ENCODE measurements at regions not wholly inside any gene's neighbourhood (a gene's known extent, or its start where the extent isn't known, plus 50 kb on each side); places are given as distances from the start of the nearest gene placed in this dataset.
"Not testable (repeated sequence)": the region's sequence is repeated elsewhere in the genome, so short reads cannot be mapped to it uniquely, and the experiment has no call there.

DNA sequence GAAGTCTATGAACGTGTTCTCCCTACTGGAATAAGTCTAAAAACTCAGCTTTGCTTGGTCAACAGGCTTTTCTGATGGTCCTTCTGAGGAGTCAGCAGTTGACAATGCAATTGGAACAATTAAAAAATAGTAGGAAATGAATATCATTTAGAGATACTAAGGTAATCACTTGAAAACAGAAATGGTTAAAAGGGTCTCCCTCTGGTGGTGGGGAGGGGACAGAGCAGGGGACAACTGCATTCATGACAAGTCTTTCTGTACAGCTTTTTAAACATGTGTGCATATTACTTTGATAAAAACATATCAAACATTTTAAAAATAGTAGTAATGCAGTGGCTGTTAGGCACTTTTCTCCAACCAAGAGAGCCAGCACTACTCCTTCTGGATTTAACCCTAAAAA, 119.9 kb upstream of the FHIT start:
- TF ChIP-seq, protein P1, sequence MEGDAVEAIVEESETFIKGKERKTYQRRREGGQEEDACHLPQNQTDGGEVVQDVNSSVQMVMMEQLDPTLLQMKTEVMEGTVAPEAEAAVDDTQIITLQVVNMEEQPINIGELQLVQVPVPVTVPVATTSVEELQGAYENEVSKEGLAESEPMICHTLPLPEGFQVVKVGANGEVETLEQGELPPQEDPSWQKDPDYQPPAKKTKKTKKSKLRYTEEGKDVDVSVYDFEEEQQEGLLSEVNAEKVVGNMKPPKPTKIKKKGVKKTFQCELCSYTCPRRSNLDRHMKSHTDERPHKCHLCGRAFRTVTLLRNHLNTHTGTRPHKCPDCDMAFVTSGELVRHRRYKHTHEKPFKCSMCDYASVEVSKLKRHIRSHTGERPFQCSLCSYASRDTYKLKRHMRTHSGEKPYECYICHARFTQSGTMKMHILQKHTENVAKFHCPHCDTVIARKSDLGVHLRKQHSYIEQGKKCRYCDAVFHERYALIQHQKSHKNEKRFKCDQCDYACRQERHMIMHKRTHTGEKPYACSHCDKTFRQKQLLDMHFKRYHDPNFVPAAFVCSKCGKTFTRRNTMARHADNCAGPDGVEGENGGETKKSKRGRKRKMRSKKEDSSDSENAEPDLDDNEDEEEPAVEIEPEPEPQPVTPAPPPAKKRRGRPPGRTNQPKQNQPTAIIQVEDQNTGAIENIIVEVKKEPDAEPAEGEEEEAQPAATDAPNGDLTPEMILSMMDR (conservative IDR thresholded peaks at IDR 0.05; ENCODE audit: low read depth, low read length), result peak; percentile 57
- peak; percentile 15 for DNase-seq (ENCODE audit: low read depth)
- H3K4me3 ChIP-seq (ENCODE audit: low read depth, low read length), result no peak overlapping the region

GRCh38 chr3:61372723-61373122, 121.5 kb upstream of the FHIT start:
- DNase-seq (ENCODE audit: low read depth), result no peak
- H3K4me3 ChIP-seq (ENCODE audit: low read depth, low read length), result no peak overlapping the region
- TF ChIP-seq, protein P1 (conservative IDR thresholded peaks at IDR 0.05; ENCODE audit: low read depth, low read length), result no peak

- peak; percentile 2 for DNase-seq (ENCODE audit: low read depth)
- TF ChIP-seq, protein P1 (conservative IDR thresholded peaks at IDR 0.05; ENCODE audit: low read depth, low read length), result no peak
- H3K4me3 ChIP-seq (ENCODE audit: low read depth, low read length), result no peak overlapping the region
These were observed 127.1 kb upstream of the FHIT start for GRCh38 chr3:61378311-61378710.

DNA sequence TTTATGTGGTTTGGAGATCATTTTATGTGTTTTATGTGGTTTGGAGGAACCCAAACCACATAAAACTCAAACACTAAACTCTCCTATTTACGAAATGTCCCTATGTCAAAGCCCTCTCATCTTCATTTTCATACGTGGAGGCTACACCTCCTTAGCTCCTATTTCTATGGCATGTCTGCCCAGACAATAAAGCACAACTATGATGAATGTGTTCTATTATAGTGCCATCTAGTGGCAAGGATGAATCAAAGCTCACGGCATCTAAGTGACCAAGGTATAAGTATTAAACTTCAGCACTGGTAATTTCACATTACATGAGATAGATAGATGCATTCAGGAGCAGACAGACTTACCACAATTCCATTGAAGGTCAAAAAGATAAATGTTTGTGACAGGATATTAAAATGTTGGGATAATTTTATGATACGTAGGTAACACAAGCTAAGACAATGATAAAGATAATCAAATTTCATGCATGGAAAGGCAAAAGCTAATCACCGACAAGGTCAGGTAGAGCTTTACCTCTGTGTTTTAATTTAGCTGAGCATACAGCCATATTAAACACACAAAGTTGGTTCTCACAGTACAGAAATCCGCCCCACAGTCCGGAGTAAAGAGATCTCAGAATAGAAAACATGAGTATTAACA, 130.6 kb upstream of the FHIT start:
- H3K4me3 ChIP-seq (ENCODE audit: low read depth, low read length), result no peak overlapping the region
- TF ChIP-seq, protein P1 (conservative IDR thresholded peaks at IDR 0.05; ENCODE audit: low read depth, low read length), result peak; percentile 60
- peak; percentile 52 for DNase-seq (ENCODE audit: low read depth)

- no peak for DNase-seq (ENCODE audit: low read depth)
- TF ChIP-seq, protein P1 (conservative IDR thresholded peaks at IDR 0.05; ENCODE audit: low read depth, low read length), result no peak
- H3K4me3 ChIP-seq (ENCODE audit: low read depth, low read length), result no peak overlapping the region
These were observed 136.6 kb upstream of the FHIT start for GRCh38 chr3:61387817-61388216.

- not testable (repeated sequence) for H3K4me3 ChIP-seq (ENCODE audit: low read depth, low read length); DNase-seq (ENCODE audit: low read depth)
These were observed 142.3 kb upstream of the FHIT start for GRCh38 chr3:61393480-61393947.

- no peak overlapping the region for H3K4me3 ChIP-seq (ENCODE audit: low read depth, low read length)
These were observed 150.1 kb upstream of the FHIT start for GRCh38 chr3:61401359-61401758.

More at GRCh38 chr3:61401359-61401758, 150.1 kb upstream of the FHIT start:
- DNase-seq (ENCODE audit: low read depth), result no peak
- TF ChIP-seq, protein P1 (conservative IDR thresholded peaks at IDR 0.05; ENCODE audit: low read depth, low read length), result no peak
